ENCODE measurements at regions not wholly inside any gene's neighbourhood (a gene's known extent, or its start where the extent isn't known, plus 50 kb on each side); places are given as distances from the start of the nearest gene placed in this dataset.

- H4K20me1 ChIP-seq (ENCODE audit: insufficient read depth), result no peaks in the 10 kb centered on the region
- H3K9ac ChIP-seq, result no peak overlapping the region
- peaks cover 28% of the 10 kb centered on the region for H3K79me2 ChIP-seq (ENCODE audit: insufficient read depth)
- DNase-seq, result no peak
- no peak overlapping the region for H3K4me2 ChIP-seq (ENCODE audit: unreplicated experiment)
- H3K9me3 ChIP-seq (ENCODE audit: low read depth), result no peaks in the 10 kb centered on the region
- H3K27ac ChIP-seq, result no peak overlapping the region
- H3K4me3 ChIP-seq, result no peak overlapping the region
- no peaks in the 10 kb centered on the region for H3K9me2 ChIP-seq (ENCODE audit: insufficient read depth)
- in situ Hi-C loops (cut with MboI), result no loop called here
- H3F3A ChIP-seq (ENCODE audit: insufficient read depth), result peaks cover 25% of the 10 kb centered on the region; the same call in 1 of the 2 replicates
- no peaks in the 10 kb centered on the region for H3K27me3 ChIP-seq (replicated peaks; ENCODE audit: insufficient read depth)
- WGBS, 2 experiments (ENCODE audit: low coverage in 1 of 2, low lambda C conversion rate in 2 of 2, missing lambda C conversion rate in 2 of 2), result 86 to 91% methylated on average over 10 of the region's 10 CpGs
- TF ChIP-seq EZH2phosphoT487 (IDR thresholded peaks at IDR 0.05; ENCODE audit: insufficient read depth, low read depth) (no peak), EZH2 (IDR thresholded peaks at IDR 0.05; ENCODE audit: insufficient read depth, poor library complexity, severe bottlenecking) (no peak)
- peaks cover 12% of the 10 kb centered on the region for H3K36me3 ChIP-seq (ENCODE audit: low read depth)
- peaks cover 38% of the 10 kb centered on the region for H3K4me1 ChIP-seq (ENCODE audit: insufficient read depth)
- H2AFZ ChIP-seq, result no peak overlapping the region
These were observed 129.6 kb downstream of the RFLNA start for GRCh38 chr12:124424516-124424905.

- WGBS, 2 experiments (ENCODE audit: low coverage in 1 of 2, low lambda C conversion rate in 2 of 2, missing lambda C conversion rate in 2 of 2), result 82 to 85% methylated on average over 26 of the region's 26 CpGs
- H3K9ac ChIP-seq, result peak overlapping the region; percentile 91
These were observed 129.0 kb downstream of the RFLNA start for GRCh38 chr12:124423761-124424515.

GRCh38 chr12:124422570-124423523 is 128.0 kb downstream of the RFLNA start:
- H2AFZ ChIP-seq, result no peak overlapping the region
- H3K27me3 ChIP-seq (replicated peaks; ENCODE audit: insufficient read depth), result no peaks in the 10 kb centered on the region
- peak overlapping the region; percentile 53 for H3K4me3 ChIP-seq
- no peaks in the 10 kb centered on the region for H3K9me2 ChIP-seq (ENCODE audit: insufficient read depth)
- no peaks in the 10 kb centered on the region for H4K20me1 ChIP-seq (ENCODE audit: insufficient read depth)
- H3F3A ChIP-seq (ENCODE audit: insufficient read depth), result peaks cover 10% of the 10 kb centered on the region; the same call in 1 of the 2 replicates
- peaks cover 19% of the 10 kb centered on the region for H3K36me3 ChIP-seq (ENCODE audit: low read depth)
- peak; percentile 97 for DNase-seq
- peak overlapping the region; percentile 91 for H3K9ac ChIP-seq
- H3K27ac ChIP-seq, result peak overlapping the region; percentile 99
- TF ChIP-seq EZH2 (IDR thresholded peaks at IDR 0.05; ENCODE audit: insufficient read depth, poor library complexity, severe bottlenecking) (no peak), EZH2phosphoT487 (IDR thresholded peaks at IDR 0.05; ENCODE audit: insufficient read depth, low read depth) (no peak)
- WGBS, 2 experiments (ENCODE audit: low coverage in 1 of 2, low lambda C conversion rate in 2 of 2, missing lambda C conversion rate in 2 of 2), result 1 to 3% methylated on average over 35 of the region's 37 CpGs
- H3K79me2 ChIP-seq (ENCODE audit: insufficient read depth), result peaks cover 41% of the 10 kb centered on the region
- peak overlapping the region; percentile 77 for H3K4me2 ChIP-seq (ENCODE audit: unreplicated experiment)
- H3K4me1 ChIP-seq (ENCODE audit: insufficient read depth), result peaks cover 22% of the 10 kb centered on the region
- H3K9me3 ChIP-seq (ENCODE audit: low read depth), result no peaks in the 10 kb centered on the region
- in situ Hi-C loops (cut with MboI), result no loop called here

More at GRCh38 chr12:124423761-124424515, 129.0 kb downstream of the RFLNA start:
- H3K79me2 ChIP-seq (ENCODE audit: insufficient read depth), result peaks cover 34% of the 10 kb centered on the region
- no peaks in the 10 kb centered on the region for H3K27me3 ChIP-seq (replicated peaks; ENCODE audit: insufficient read depth)
- no peak for DNase-seq
- H3F3A ChIP-seq (ENCODE audit: insufficient read depth), result peaks cover 20% of the 10 kb centered on the region; the same call in 1 of the 2 replicates
- H3K4me1 ChIP-seq (ENCODE audit: insufficient read depth), result peaks cover 33% of the 10 kb centered on the region
- peak overlapping the region; percentile 53 for H3K4me3 ChIP-seq
- peak overlapping the region; percentile 77 for H3K4me2 ChIP-seq (ENCODE audit: unreplicated experiment)
- H4K20me1 ChIP-seq (ENCODE audit: insufficient read depth), result no peaks in the 10 kb centered on the region
- H3K9me3 ChIP-seq (ENCODE audit: low read depth), result no peaks in the 10 kb centered on the region
- H3K9me2 ChIP-seq (ENCODE audit: insufficient read depth), result no peaks in the 10 kb centered on the region
- in situ Hi-C loops (cut with MboI), result no loop called here
- TF ChIP-seq EZH2 (IDR thresholded peaks at IDR 0.05; ENCODE audit: insufficient read depth, poor library complexity, severe bottlenecking) (no peak), EZH2phosphoT487 (IDR thresholded peaks at IDR 0.05; ENCODE audit: insufficient read depth, low read depth) (no peak)
- peaks cover 18% of the 10 kb centered on the region for H3K36me3 ChIP-seq (ENCODE audit: low read depth)
- peak overlapping the region; percentile 99 for H3K27ac ChIP-seq
- no peak overlapping the region for H2AFZ ChIP-seq

GRCh38 chr12:124422142-124422569 is 127.3 kb downstream of the RFLNA start:
- peak; percentile 46 for DNase-seq
- no peaks in the 10 kb centered on the region for H3K27me3 ChIP-seq (replicated peaks; ENCODE audit: insufficient read depth)
- H3K4me2 ChIP-seq (ENCODE audit: unreplicated experiment), result peak overlapping the region; percentile 77
- H4K20me1 ChIP-seq (ENCODE audit: insufficient read depth), result no peaks in the 10 kb centered on the region
- H3K36me3 ChIP-seq (ENCODE audit: low read depth), result peaks cover 19% of the 10 kb centered on the region
- 0 out of 2 replicates have a peak, but pooled peaks cover 9% of the 10 kb centered on the region for H3F3A ChIP-seq (ENCODE audit: insufficient read depth)
- in situ Hi-C loops (cut with MboI), result no loop called here
- H3K9me2 ChIP-seq (ENCODE audit: insufficient read depth), result no peaks in the 10 kb centered on the region
- WGBS, 2 experiments (ENCODE audit: low coverage in 1 of 2, low lambda C conversion rate in 2 of 2, missing lambda C conversion rate in 2 of 2), result 16 to 30% methylated on average over 13 to 15 of the region's 16 CpGs
- peak overlapping the region; percentile 53 for H3K4me3 ChIP-seq
- peak overlapping the region; percentile 99 for H3K27ac ChIP-seq
- H2AFZ ChIP-seq, result no peak overlapping the region
- H3K4me1 ChIP-seq (ENCODE audit: insufficient read depth), result peaks cover 20% of the 10 kb centered on the region
- TF ChIP-seq EZH2 (IDR thresholded peaks at IDR 0.05; ENCODE audit: insufficient read depth, poor library complexity, severe bottlenecking) (no peak), EZH2phosphoT487 (IDR thresholded peaks at IDR 0.05; ENCODE audit: insufficient read depth, low read depth) (no peak)
- H3K9me3 ChIP-seq (ENCODE audit: low read depth), result no peaks in the 10 kb centered on the region
- H3K79me2 ChIP-seq (ENCODE audit: insufficient read depth), result peaks cover 48% of the 10 kb centered on the region
- peak overlapping the region; percentile 91 for H3K9ac ChIP-seq

All from GM23248 (cell line).